ENCODE measurements at regions not wholly inside any gene's neighbourhood (a gene's known extent, or its start where the extent isn't known, plus 50 kb on each side); places are given as distances from the start of the nearest gene placed in this dataset.

GRCh38 chr4:125944966-125945365 lies 630.2 kb downstream of the FAT4 start:
- Histone ChIP-seq H3K4me1 (no peaks in the 10 kb centered on the region), H3K27me3 (ENCODE audit: insufficient read depth in 3 of 3, low read length in 2 of 3) (no peaks in the 10 kb centered on the region), H3K4me3 (no peak overlapping the region), H3K27ac (no peak overlapping the region), H3K9me3 (no peaks in the 10 kb centered on the region), H3K36me3 (ENCODE audit: insufficient read depth in 1 of 2, low read depth in 1 of 2) (no peaks in the 10 kb centered on the region)
- intact Hi-C loops (cut with DNase I), result no loop called here
- TF ChIP-seq CTCF (IDR thresholded peaks at IDR 0.05), result no peak
- DNase-seq, result no peak
- no peak for ATAC-seq
- 85 to 87% (median 86%) methylated on average over 2 of the region's 2 CpGs for WGBS, 3 donors

DNA sequence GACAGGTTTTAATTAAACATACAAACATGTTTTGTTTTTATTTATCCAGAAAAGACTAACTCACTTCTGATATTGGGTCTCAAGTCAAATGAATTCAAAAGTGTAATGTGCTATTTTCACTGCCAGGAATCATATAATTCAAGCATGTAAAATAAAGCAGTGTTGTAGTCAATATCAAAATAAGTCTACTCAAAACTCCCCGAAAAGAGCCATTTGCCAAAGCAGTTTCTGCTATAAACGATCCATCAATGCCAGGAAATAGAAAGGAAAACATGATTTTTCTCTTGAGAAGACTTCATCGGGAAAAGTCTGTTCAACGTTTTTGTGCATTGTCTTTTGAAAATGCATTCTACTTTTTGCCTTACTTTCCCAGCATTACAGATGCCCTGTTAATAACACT lies 633.3 kb downstream of the FAT4 start:
- DNase-seq, result no peak
- TF ChIP-seq CTCF (IDR thresholded peaks at IDR 0.05), result no peak
- Histone ChIP-seq H3K27me3 (ENCODE audit: insufficient read depth in 3 of 3, low read length in 2 of 3) (no peaks in the 10 kb centered on the region), H3K4me3 (no peak overlapping the region), H3K27ac (no peak overlapping the region), H3K36me3 (ENCODE audit: insufficient read depth in 1 of 2, low read depth in 1 of 2) (no peaks in the 10 kb centered on the region), H3K4me1 (no peaks in the 10 kb centered on the region), H3K9me3 (no peaks in the 10 kb centered on the region)
- WGBS, 3 donors, result 47 to 60% (median 51%) methylated on average over 4 of the region's 4 CpGs
- no peak for ATAC-seq
- intact Hi-C loops (cut with DNase I), result no loop called here

DNA sequence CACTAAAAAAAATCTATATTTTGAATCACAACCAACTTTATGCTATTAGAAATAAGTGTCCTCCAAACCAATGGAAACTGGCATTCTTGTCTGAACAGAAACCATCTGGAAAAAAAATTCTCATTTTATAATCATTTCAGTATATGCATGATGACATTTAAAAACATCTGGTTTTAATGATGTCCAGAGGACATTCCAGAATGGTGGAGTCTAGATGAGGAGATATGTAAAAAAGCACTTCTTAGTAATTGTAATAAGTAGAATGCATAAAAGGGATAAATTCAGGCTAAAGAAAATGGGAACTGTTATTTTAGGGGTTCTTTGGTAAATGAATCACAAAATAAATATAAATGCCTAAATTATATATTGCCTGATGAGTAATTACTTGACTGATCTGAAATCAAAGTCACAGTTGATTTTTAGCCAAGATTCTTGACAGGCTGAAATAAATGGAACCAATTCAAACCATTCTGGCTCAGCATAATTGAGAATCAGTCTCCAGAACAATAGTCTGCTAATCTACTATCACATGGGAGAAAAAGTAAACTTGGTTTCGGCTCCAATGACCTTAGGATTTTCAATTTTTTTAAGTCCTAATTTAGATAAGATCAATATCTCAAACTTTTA lies 636.6 kb downstream of the FAT4 start:
- intact Hi-C loops (cut with DNase I), result no loop called here
- H3K27ac ChIP-seq, result no peak overlapping the region
- H3K36me3 ChIP-seq (ENCODE audit: insufficient read depth in 1 of 2, low read depth in 1 of 2), result no peaks in the 10 kb centered on the region
- no peak for DNase-seq
- no peaks in the 10 kb centered on the region for H3K27me3 ChIP-seq (ENCODE audit: insufficient read depth in 3 of 3, low read length in 2 of 3)
- no peak for ATAC-seq
- 38 to 67% (median 45%) methylated on average over 1 of the region's 1 CpG for WGBS, 3 donors
- no peak for TF ChIP-seq CTCF (IDR thresholded peaks at IDR 0.05)
- H3K9me3 ChIP-seq, result no peaks in the 10 kb centered on the region
- H3K4me3 ChIP-seq, result no peak overlapping the region
- no peaks in the 10 kb centered on the region for H3K4me1 ChIP-seq

DNA sequence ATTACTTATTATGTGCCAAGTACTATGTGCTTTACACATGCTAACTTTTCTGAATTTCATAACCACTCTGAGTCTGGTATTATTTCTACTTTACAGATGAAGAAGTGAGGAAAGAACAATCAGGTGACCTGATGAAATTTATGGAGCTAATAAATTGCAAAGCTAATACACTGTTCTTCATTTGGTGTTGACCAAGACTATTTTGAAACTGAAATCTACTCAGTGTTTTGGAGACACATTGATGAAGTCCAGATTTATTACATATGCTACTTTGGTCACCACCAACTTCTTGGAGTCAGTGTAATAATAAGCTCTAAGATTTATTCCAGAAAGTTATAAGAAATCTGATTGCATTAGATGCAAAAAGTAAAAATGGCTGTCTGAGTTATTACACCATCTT lies 637.9 kb downstream of the FAT4 start:
- Histone ChIP-seq H3K27me3 (ENCODE audit: insufficient read depth in 3 of 3, low read length in 2 of 3) (no peaks in the 10 kb centered on the region), H3K36me3 (ENCODE audit: insufficient read depth in 1 of 2, low read depth in 1 of 2) (no peaks in the 10 kb centered on the region), H3K4me3 (no peak overlapping the region), H3K4me1 (no peaks in the 10 kb centered on the region), H3K27ac (no peak overlapping the region), H3K9me3 (no peaks in the 10 kb centered on the region)
- DNase-seq, result no peak
- TF ChIP-seq CTCF (IDR thresholded peaks at IDR 0.05), result no peak
- ATAC-seq, result no peak
- intact Hi-C loops (cut with DNase I), result no loop called here

GRCh38 chr4:125956276-125956675 lies 641.5 kb downstream of the FAT4 start:
- intact Hi-C loops (cut with DNase I), result no loop called here
- Histone ChIP-seq H3K4me3 (no peak overlapping the region), H3K4me1 (no peaks in the 10 kb centered on the region), H3K27ac (no peak overlapping the region), H3K9me3 (no peaks in the 10 kb centered on the region), H3K36me3 (ENCODE audit: insufficient read depth in 1 of 2, low read depth in 1 of 2) (no peaks in the 10 kb centered on the region), H3K27me3 (ENCODE audit: insufficient read depth in 3 of 3, low read length in 2 of 3) (no peaks in the 10 kb centered on the region)
- DNase-seq (no peak), ATAC-seq (no peak)
- WGBS, 3 donors, result 86 to 96% (median 91%) methylated on average over 1 of the region's 1 CpG
- no peak for TF ChIP-seq CTCF (IDR thresholded peaks at IDR 0.05)

All from psoas muscle (tissue), 7 donors.